Neural progenitor cell (in vitro differentiated cells): ENCODE measurements at regions not wholly inside any gene's neighbourhood (a gene's known extent, or its start where the extent isn't known, plus 50 kb on each side); places are given as distances from the start of the nearest gene placed in this dataset.

Experiments used
- CTCF ChIP-seq: fragments of 200-600 bp; sonication (generic); IDR thresholded peaks from 2 replicates; pipeline ENCODE4 v1.5.1; 2017; ENCODE audit warnings: antibody characterized with exemption, mild to moderate bottlenecking
- EZH2phosphoT487 ChIP-seq: fragments of 200-600 bp; sonication (generic); IDR thresholded peaks from 2 replicates; pipeline ENCODE4 v1.6.1; 2017; ENCODE audit warnings: antibody characterized with exemption

- TF ChIP-seq CTCF (no peak), EZH2phosphoT487 (no peak)
Measured at GRCh38 chr5:26828294-26828693, 210.1 kb downstream of the CDH9 start.
